Neural cell (in vitro differentiated cells): ENCODE measurements at regions not wholly inside any gene's neighbourhood (a gene's known extent, or its start where the extent isn't known, plus 50 kb on each side); places are given as distances from the start of the nearest gene placed in this dataset.

Experiments used
- H2AFZ ChIP-seq: fragments of 200-600, 300-800 bp; sonication (generic), shearing (Covaris generic); 2 replicates; pipeline ENCODE4 v1.6.0; 2014; ENCODE audit warnings: low read depth, mild to moderate bottlenecking, antibody characterized with exemption, low read length, moderate library complexity
- H3F3A ChIP-seq: fragments of 200-600 bp; shearing (Covaris generic); 2 replicates; pipeline ENCODE4 v1.6.1; 2016; ENCODE audit warnings: mild to moderate bottlenecking, moderate library complexity, mixed read lengths, antibody characterized with exemption, low read length; ENCODE audit not compliant: insufficient read depth, poor library complexity, severe bottlenecking
- H3K27ac ChIP-seq: fragments of 200-600, 300-800 bp; sonication (generic), shearing (Covaris generic); 2 replicates; pipeline ENCODE4 v1.5.1; 2014; ENCODE audit warnings: mild to moderate bottlenecking, low read length, moderate library complexity
- H3K27me3 ChIP-seq: fragments of 300-800, 200-600 bp; sonication (generic), shearing (Covaris generic); 2 replicates; pipeline ENCODE4 v1.6.0; 2014; ENCODE audit warnings: mild to moderate bottlenecking, low read depth, low read length, moderate library complexity; ENCODE audit not compliant: insufficient read depth
- H3K36me3 ChIP-seq: fragments of 300-800, 200-600 bp; sonication (generic), shearing (Covaris generic); 2 replicates; pipeline ENCODE4 v1.5.1; 2014; ENCODE audit warnings: mild to moderate bottlenecking, antibody characterized with exemption, low read length, moderate library complexity; ENCODE audit not compliant: insufficient read depth
- H3K4me2 ChIP-seq: fragments of 300-800, 200-600 bp; sonication (generic), shearing (Covaris generic); 2 replicates; pipeline ENCODE4 v1.6.0; 2014; ENCODE audit warnings: mild to moderate bottlenecking, low read length
- H3K4me3 ChIP-seq: fragments of 300-800, 200-600 bp; sonication (generic), shearing (Covaris generic); 2 replicates; pipeline ENCODE4 v1.5.1; 2014; ENCODE audit warnings: mild to moderate bottlenecking, low read length, moderate library complexity
- H3K79me2 ChIP-seq: fragments of 200-600 bp; shearing (Covaris generic); replicated peaks from 2 replicates; pipeline ENCODE4 v1.6.0; 2014; ENCODE audit warnings: mild to moderate bottlenecking, low read length, moderate library complexity; ENCODE audit not compliant: insufficient read depth
- H3K9ac ChIP-seq: fragments of 300-800, 200-600 bp; sonication (generic), shearing (Covaris generic); 2 replicates; pipeline ENCODE4 v1.6.1; 2016; ENCODE audit warnings: mild to moderate bottlenecking, low read length, mixed read lengths
- H3K9me2 ChIP-seq: fragments of 200-600 bp; shearing (Covaris generic); 2 replicates; pipeline ENCODE4 v1.6.1; 2016; ENCODE audit warnings: mild to moderate bottlenecking, low read length, mixed read lengths; ENCODE audit not compliant: insufficient read depth
- H3K9me3 ChIP-seq: fragments of 200-600, 300-800 bp; sonication (generic), shearing (Covaris generic); 2 replicates; pipeline ENCODE4 v1.6.1; 2016; ENCODE audit warnings: mild to moderate bottlenecking, mixed run types, low read length, moderate library complexity, mixed read lengths
- H4K20me1 ChIP-seq: fragments of 200-600 bp; shearing (Covaris generic); 2 replicates; pipeline ENCODE4 v1.6.1; 2016; ENCODE audit warnings: mild to moderate bottlenecking, mixed run types; ENCODE audit not compliant: insufficient read depth
- EP300 ChIP-seq: fragments of 450-650 bp; conservative IDR thresholded peaks from 2 replicates; pipeline ENCODE4 v1.6.1; 2014; ENCODE audit warnings: antibody characterized with exemption, mild to moderate bottlenecking, moderate library complexity; ENCODE audit not compliant: poor library complexity, severe bottlenecking
- EZH2 ChIP-seq: fragments of 200-600, 300-800 bp; shearing (Covaris generic), sonication (generic); IDR thresholded peaks from 2 replicates; pipeline ENCODE4 v1.6.1; 2014; ENCODE audit warnings: antibody characterized with exemption, low read length, borderline replicate concordance, mild to moderate bottlenecking; ENCODE audit not compliant: insufficient read depth, poor library complexity, severe bottlenecking
- MXI1 ChIP-seq: fragments of 450-650 bp; conservative IDR thresholded peaks from 2 replicates; pipeline ENCODE4 v1.6.1; 2014; ENCODE audit warnings: antibody characterized with exemption, mild to moderate bottlenecking; ENCODE audit not compliant: poor library complexity, severe bottlenecking
- POLR2AphosphoS5 ChIP-seq: IDR thresholded peaks from 2 replicates; pipeline ENCODE4 v1.6.1; 2012
- RAD21 ChIP-seq: fragments of 450-650 bp; conservative IDR thresholded peaks from 2 replicates; pipeline ENCODE4 v1.6.1; 2014; ENCODE audit warnings: antibody characterized with exemption, mild to moderate bottlenecking, moderate library complexity
- SMC3 ChIP-seq: fragments of 450-650 bp; conservative IDR thresholded peaks from 2 replicates; pipeline ENCODE4 v1.6.1; 2014; ENCODE audit warnings: antibody characterized with exemption, mild to moderate bottlenecking, moderate library complexity; ENCODE audit not compliant: poor library complexity
- TAF1 ChIP-seq: IDR thresholded peaks from 2 replicates; pipeline ENCODE4 v1.6.1; 2012; ENCODE audit warnings: low read depth
- TF ChIP-seq, protein P1 (sequence below): fragments of 450-650 bp; IDR thresholded peaks from 2 replicates; pipeline ENCODE4 v1.5.1; 2014; ENCODE audit warnings: antibody characterized with exemption, mild to moderate bottlenecking, moderate library complexity; ENCODE audit not compliant: poor library complexity, severe bottlenecking
- TF ChIP-seq, protein P2 (sequence below): IDR thresholded peaks from 2 replicates; pipeline ENCODE4 v1.6.1; 2012; ENCODE audit warnings: borderline replicate concordance

DNA sequence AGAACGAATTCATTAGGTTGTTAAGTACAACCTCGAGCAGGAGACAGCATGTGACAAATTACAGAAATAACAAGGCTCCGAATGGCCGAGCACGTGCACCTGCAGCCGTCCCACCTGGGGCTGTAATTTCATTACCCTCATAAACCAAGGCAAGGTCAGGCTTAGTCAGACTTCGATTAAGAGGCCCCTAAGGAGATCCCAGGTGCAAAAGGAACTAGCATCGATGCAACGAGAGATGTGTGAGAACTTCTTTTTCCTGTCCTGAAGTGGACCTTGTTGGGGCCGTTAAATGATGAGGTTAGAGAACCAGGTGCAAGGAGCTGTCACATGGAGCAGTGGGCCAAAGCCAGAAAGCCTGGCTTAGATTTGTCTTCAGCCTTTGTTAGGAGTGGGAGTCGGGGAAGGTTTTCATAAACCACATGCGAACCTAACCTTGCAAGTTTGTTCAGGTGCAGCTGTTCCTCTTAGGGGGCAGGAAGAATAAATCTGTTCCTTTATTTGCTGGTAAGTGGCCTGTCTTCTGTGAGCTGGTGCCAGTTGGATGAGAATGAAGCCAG, 559.9 kb upstream of the MCTP2 start:
- no peaks in the 10 kb centered on the region for H4K20me1 ChIP-seq
- H2AFZ ChIP-seq, result no peak overlapping the region
- no peaks in the 10 kb centered on the region for H3K36me3 ChIP-seq
- H3K79me2 ChIP-seq, result no peaks in the 10 kb centered on the region
- no peaks in the 10 kb centered on the region for H3K9me2 ChIP-seq
- no peaks in the 10 kb centered on the region for H3F3A ChIP-seq
- no peak overlapping the region for H3K27ac ChIP-seq
- peaks cover 3% of the 10 kb centered on the region for H3K9me3 ChIP-seq
- no peak overlapping the region for H3K4me2 ChIP-seq
- no peak for TF ChIP-seq EZH2
- no peak for TF ChIP-seq POLR2AphosphoS5
- no peak for TF ChIP-seq SMC3
- no peak for TF ChIP-seq RAD21
- TF ChIP-seq, protein P1, sequence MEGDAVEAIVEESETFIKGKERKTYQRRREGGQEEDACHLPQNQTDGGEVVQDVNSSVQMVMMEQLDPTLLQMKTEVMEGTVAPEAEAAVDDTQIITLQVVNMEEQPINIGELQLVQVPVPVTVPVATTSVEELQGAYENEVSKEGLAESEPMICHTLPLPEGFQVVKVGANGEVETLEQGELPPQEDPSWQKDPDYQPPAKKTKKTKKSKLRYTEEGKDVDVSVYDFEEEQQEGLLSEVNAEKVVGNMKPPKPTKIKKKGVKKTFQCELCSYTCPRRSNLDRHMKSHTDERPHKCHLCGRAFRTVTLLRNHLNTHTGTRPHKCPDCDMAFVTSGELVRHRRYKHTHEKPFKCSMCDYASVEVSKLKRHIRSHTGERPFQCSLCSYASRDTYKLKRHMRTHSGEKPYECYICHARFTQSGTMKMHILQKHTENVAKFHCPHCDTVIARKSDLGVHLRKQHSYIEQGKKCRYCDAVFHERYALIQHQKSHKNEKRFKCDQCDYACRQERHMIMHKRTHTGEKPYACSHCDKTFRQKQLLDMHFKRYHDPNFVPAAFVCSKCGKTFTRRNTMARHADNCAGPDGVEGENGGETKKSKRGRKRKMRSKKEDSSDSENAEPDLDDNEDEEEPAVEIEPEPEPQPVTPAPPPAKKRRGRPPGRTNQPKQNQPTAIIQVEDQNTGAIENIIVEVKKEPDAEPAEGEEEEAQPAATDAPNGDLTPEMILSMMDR, result no peak
- no peak for TF ChIP-seq MXI1
- TF ChIP-seq TAF1, result no peak
- TF ChIP-seq, protein P2, sequence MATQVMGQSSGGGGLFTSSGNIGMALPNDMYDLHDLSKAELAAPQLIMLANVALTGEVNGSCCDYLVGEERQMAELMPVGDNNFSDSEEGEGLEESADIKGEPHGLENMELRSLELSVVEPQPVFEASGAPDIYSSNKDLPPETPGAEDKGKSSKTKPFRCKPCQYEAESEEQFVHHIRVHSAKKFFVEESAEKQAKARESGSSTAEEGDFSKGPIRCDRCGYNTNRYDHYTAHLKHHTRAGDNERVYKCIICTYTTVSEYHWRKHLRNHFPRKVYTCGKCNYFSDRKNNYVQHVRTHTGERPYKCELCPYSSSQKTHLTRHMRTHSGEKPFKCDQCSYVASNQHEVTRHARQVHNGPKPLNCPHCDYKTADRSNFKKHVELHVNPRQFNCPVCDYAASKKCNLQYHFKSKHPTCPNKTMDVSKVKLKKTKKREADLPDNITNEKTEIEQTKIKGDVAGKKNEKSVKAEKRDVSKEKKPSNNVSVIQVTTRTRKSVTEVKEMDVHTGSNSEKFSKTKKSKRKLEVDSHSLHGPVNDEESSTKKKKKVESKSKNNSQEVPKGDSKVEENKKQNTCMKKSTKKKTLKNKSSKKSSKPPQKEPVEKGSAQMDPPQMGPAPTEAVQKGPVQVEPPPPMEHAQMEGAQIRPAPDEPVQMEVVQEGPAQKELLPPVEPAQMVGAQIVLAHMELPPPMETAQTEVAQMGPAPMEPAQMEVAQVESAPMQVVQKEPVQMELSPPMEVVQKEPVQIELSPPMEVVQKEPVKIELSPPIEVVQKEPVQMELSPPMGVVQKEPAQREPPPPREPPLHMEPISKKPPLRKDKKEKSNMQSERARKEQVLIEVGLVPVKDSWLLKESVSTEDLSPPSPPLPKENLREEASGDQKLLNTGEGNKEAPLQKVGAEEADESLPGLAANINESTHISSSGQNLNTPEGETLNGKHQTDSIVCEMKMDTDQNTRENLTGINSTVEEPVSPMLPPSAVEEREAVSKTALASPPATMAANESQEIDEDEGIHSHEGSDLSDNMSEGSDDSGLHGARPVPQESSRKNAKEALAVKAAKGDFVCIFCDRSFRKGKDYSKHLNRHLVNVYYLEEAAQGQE, result no peak
- no peak for TF ChIP-seq EP300
- H3K9ac ChIP-seq, result no peak overlapping the region
- H3K4me3 ChIP-seq, result no peak overlapping the region
- no peaks in the 10 kb centered on the region for H3K27me3 ChIP-seq

DNA sequence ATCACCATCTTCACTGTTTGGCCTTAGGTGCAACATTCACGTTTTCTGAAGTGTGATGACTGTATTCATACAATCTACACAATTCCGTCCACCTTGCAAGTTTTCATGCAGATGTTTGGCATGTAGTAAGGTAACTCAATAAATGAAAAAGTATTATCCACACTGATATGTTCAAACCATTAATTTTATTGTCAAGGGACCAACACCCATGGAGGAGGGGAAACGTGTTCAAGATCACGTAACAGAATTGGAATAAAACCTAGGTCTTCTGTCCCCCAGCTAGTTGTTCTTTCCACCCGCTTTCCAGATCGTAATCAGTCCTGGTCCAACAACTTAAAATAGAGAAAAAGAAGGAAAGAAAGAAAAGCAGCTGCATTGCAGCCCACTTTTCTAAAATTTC, 560.4 kb upstream of the MCTP2 start:
- no peaks in the 10 kb centered on the region for H3K27me3 ChIP-seq
- no peaks in the 10 kb centered on the region for H3K79me2 ChIP-seq
- no peak for TF ChIP-seq MXI1
- TF ChIP-seq POLR2AphosphoS5, result no peak
- TF ChIP-seq RAD21, result no peak
- no peak for TF ChIP-seq TAF1
- TF ChIP-seq SMC3, result no peak
- TF ChIP-seq, protein P2, result no peak
- TF ChIP-seq EP300, result no peak
- TF ChIP-seq, protein P1, result no peak
- no peak for TF ChIP-seq EZH2
- H2AFZ ChIP-seq, result no peak overlapping the region
- no peaks in the 10 kb centered on the region for H3K9me2 ChIP-seq
- no peaks in the 10 kb centered on the region for H3K36me3 ChIP-seq
- H3K4me2 ChIP-seq, result no peak overlapping the region
- no peaks in the 10 kb centered on the region for H4K20me1 ChIP-seq
- H3F3A ChIP-seq, result no peaks in the 10 kb centered on the region
- no peak overlapping the region for H3K27ac ChIP-seq
- H3K9ac ChIP-seq, result no peak overlapping the region
- H3K4me3 ChIP-seq, result no peak overlapping the region
- peaks cover 3% of the 10 kb centered on the region for H3K9me3 ChIP-seq
